ENCODE measurements at regions not wholly inside any gene's neighbourhood (a gene's known extent, or its start where the extent isn't known, plus 50 kb on each side); places are given as distances from the start of the nearest gene placed in this dataset.

DNA sequence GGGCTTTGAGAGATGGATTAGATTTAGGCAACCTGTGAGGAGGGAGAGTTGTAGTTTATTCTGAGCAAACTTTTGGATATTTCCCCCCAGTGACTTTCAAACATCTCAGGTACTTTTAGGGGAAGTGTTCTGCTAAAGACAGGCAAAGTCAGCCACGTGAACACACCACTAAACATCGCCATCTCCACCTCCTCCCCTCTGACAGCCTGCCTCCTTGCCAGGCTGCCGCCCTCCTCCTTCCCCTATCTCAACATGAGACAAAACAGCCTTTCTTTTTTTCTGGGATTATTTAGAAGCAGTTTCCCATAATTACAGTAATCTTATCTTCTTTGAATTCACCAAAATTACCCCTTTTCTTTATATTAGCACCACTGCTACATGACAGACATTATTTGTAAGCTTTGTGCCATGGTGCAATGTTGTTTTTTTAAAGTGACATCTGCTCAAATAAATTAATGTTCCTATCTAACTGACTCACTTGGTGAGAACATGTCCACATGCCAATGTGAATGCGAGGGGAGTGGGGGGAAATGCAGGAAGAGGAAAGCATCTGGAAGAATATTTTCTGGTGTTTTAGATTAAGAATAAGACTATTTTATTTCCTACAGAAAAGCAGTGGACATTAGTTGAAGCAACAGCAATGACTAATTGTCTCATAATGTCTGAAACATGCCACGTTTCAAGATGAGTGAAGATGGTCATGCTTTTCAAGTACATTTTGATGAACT lies 147.8 kb upstream of the ATP1B1 start:
- TF ChIP-seq, protein P1, sequence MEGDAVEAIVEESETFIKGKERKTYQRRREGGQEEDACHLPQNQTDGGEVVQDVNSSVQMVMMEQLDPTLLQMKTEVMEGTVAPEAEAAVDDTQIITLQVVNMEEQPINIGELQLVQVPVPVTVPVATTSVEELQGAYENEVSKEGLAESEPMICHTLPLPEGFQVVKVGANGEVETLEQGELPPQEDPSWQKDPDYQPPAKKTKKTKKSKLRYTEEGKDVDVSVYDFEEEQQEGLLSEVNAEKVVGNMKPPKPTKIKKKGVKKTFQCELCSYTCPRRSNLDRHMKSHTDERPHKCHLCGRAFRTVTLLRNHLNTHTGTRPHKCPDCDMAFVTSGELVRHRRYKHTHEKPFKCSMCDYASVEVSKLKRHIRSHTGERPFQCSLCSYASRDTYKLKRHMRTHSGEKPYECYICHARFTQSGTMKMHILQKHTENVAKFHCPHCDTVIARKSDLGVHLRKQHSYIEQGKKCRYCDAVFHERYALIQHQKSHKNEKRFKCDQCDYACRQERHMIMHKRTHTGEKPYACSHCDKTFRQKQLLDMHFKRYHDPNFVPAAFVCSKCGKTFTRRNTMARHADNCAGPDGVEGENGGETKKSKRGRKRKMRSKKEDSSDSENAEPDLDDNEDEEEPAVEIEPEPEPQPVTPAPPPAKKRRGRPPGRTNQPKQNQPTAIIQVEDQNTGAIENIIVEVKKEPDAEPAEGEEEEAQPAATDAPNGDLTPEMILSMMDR (IDR thresholded peaks at IDR 0.05): no peak
- intact Hi-C loops (cut with DNase I): no loop called here
- Histone ChIP-seq H3K4me1 (no peaks in the 10 kb centered on the region), H3K27ac (no peak overlapping the region), H3K4me3 (no peak overlapping the region), H3K9me3 (no peaks in the 10 kb centered on the region), H3K27me3 (no peaks in the 10 kb centered on the region), H3K36me3 (no peaks in the 10 kb centered on the region)
- ATAC-seq: no peak
- no peak for DNase-seq

DNA sequence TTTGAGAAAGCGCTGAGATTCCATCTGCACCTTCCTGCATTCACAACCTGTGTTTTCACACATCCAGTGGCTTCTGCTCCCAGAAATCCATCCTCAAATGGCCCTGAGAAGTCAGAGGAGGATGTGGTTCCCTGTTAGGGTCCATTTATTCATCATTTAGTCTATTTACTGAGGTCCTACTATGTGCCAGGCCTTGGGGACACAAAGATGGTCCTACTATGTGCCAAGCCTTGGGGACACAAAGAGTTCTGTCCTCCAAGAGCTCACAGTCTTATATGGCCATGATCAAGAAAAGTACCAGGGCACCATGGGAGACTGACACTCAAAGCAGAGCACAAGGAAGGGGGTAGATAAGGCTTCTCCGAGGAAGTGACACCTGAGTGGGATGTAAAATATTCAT lies 147.1 kb upstream of the ATP1B1 start:
- DNase-seq: no peak
- H3K9me3 ChIP-seq: no peaks in the 10 kb centered on the region
- H3K27ac ChIP-seq: no peak overlapping the region
- TF ChIP-seq, protein P1 (IDR thresholded peaks at IDR 0.05): no peak
- H3K4me1 ChIP-seq: no peaks in the 10 kb centered on the region
- H3K4me3 ChIP-seq: no peak overlapping the region
- intact Hi-C loops (cut with DNase I): no loop called here
- no peaks in the 10 kb centered on the region for H3K36me3 ChIP-seq
- no peak for ATAC-seq
- no peaks in the 10 kb centered on the region for H3K27me3 ChIP-seq

DNA sequence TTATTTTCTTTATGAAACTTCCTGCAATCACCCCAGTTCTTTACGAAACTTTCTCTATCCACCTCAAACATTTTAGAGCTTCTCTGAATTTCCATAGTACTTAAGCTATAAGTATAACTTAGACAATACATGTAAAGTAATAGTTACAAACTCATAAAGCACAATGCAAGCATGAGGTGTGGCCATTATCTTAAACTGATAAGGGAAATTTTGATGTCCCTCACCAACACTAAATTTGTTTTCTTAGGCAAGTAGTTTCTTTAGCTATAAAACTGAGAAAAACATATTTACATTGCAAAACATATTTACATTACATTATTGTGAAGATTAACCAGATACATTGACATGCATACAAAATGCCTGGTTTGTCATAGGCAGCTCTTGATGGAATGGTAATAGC lies 146.4 kb upstream of the ATP1B1 start:
- Histone ChIP-seq H3K27ac (no peak overlapping the region), H3K4me3 (no peak overlapping the region), H3K9me3 (no peaks in the 10 kb centered on the region), H3K4me1 (no peaks in the 10 kb centered on the region), H3K36me3 (no peaks in the 10 kb centered on the region), H3K27me3 (no peaks in the 10 kb centered on the region)
- intact Hi-C loops (cut with DNase I): no loop called here
- no peak for ATAC-seq
- no peak for DNase-seq
- TF ChIP-seq, protein P1 (IDR thresholded peaks at IDR 0.05): no peak

DNA sequence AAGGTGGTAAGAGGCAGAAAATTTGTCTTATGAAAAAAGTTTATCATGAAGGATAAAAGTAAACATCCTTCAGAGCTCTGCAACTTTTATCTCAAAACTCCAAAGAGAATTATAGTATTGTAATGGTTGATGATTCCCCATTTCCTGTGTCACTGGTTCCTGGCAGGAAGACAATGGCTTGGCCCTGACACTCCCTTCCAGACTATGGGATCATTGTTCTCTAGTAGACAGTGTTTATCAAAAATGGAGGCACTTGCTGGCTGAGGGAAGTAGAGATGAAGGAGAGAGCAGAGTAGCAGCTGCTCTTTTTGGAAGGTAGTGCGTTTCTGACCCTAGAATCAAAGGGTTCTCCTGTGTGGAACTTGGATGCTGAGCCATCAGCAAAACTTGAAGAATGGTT lies 145.9 kb upstream of the ATP1B1 start:
- TF ChIP-seq, protein P1 (IDR thresholded peaks at IDR 0.05): no peak
- no peak overlapping the region for H3K4me3 ChIP-seq
- H3K36me3 ChIP-seq: no peaks in the 10 kb centered on the region
- no peaks in the 10 kb centered on the region for H3K27me3 ChIP-seq
- ATAC-seq (no peak), DNase-seq (no peak)
- H3K27ac ChIP-seq: no peak overlapping the region
- no peaks in the 10 kb centered on the region for H3K4me1 ChIP-seq
- intact Hi-C loops (cut with DNase I): no loop called here
- no peaks in the 10 kb centered on the region for H3K9me3 ChIP-seq

GRCh38 chr1:168963601-168964000 lies 142.9 kb upstream of the ATP1B1 start:
- H3K9me3 ChIP-seq: no peaks in the 10 kb centered on the region
- H3K4me1 ChIP-seq: no peaks in the 10 kb centered on the region
- TF ChIP-seq, protein P1 (IDR thresholded peaks at IDR 0.05): no peak
- ATAC-seq: no peak
- DNase-seq: no peak
- no peaks in the 10 kb centered on the region for H3K36me3 ChIP-seq
- H3K4me3 ChIP-seq: no peak overlapping the region
- H3K27ac ChIP-seq: no peak overlapping the region
- intact Hi-C loops (cut with DNase I): no loop called here
- no peaks in the 10 kb centered on the region for H3K27me3 ChIP-seq

- DNase-seq: no peak
- H3K27ac ChIP-seq: no peak overlapping the region
- H3K36me3 ChIP-seq: no peaks in the 10 kb centered on the region
- no peak overlapping the region for H3K4me3 ChIP-seq
- H3K27me3 ChIP-seq: no peaks in the 10 kb centered on the region
- intact Hi-C loops (cut with DNase I): no loop called here
- H3K4me1 ChIP-seq: no peaks in the 10 kb centered on the region
- ATAC-seq: no peak
- TF ChIP-seq, protein P1 (IDR thresholded peaks at IDR 0.05): no peak
- H3K9me3 ChIP-seq: no peaks in the 10 kb centered on the region
Observed at GRCh38 chr1:168964478-168964877, 142.0 kb upstream of the ATP1B1 start.
